ENCODE measurements at regions not wholly inside any gene's neighbourhood (a gene's known extent, or its start where the extent isn't known, plus 50 kb on each side); places are given as distances from the start of the nearest gene placed in this dataset.

GRCh38 chr11:82676483-82677094, 57.1 kb downstream of the FAM181B start:
- no peak for DNase-seq (ENCODE audit: low spot score)

- DNase-seq (ENCODE audit: low spot score): no peak
These were observed 57.8 kb downstream of the FAM181B start for GRCh38 chr11:82675838-82676237.

GRCh38 chr11:82673631-82674030, 60.0 kb downstream of the FAM181B start:
- no peak for DNase-seq (ENCODE audit: low spot score)

GRCh38 chr11:82671451-82671850, 62.2 kb downstream of the FAM181B start:
- no peak for DNase-seq (ENCODE audit: low spot score)

GRCh38 chr11:82663535-82663934, 70.1 kb downstream of the FAM181B start:
- DNase-seq (ENCODE audit: low spot score): no peak

GRCh38 chr11:82653752-82654151, 79.9 kb downstream of the FAM181B start:
- DNase-seq (ENCODE audit: low spot score): no peak

GRCh38 chr11:82639251-82639650, 94.4 kb downstream of the FAM181B start:
- no peak for DNase-seq (ENCODE audit: low spot score)

GRCh38 chr11:82636615-82637014, 97.0 kb downstream of the FAM181B start:
- DNase-seq (ENCODE audit: low spot score): no peak

GRCh38 chr11:82634091-82634490, 99.6 kb downstream of the FAM181B start:
- DNase-seq (ENCODE audit: low spot score): no peak

- no peak for DNase-seq (ENCODE audit: low spot score)
These were observed 101.7 kb downstream of the FAM181B start for GRCh38 chr11:82631722-82632630.

- no peak for DNase-seq (ENCODE audit: low spot score)
These were observed 123.0 kb downstream of the FAM181B start for GRCh38 chr11:82610671-82611070.

GRCh38 chr11:82606738-82607137, 126.9 kb downstream of the FAM181B start:
- no peak for DNase-seq (ENCODE audit: low spot score)

GRCh38 chr11:82601711-82602110, 132.0 kb downstream of the FAM181B start:
- DNase-seq (ENCODE audit: low spot score): no peak

- no peak for DNase-seq (ENCODE audit: low spot score)
These were observed 133.8 kb downstream of the FAM181B start for GRCh38 chr11:82599836-82600235.

- DNase-seq (ENCODE audit: low spot score): no peak
These were observed 147.1 kb downstream of the FAM181B start for GRCh38 chr11:82586581-82586980.

- no peak for DNase-seq (ENCODE audit: low spot score)
These were observed 156.4 kb downstream of the FAM181B start for GRCh38 chr11:82577246-82577645.

GRCh38 chr11:82560836-82561235, 172.8 kb downstream of the FAM181B start:
- DNase-seq (ENCODE audit: low spot score): no peak

- no peak for DNase-seq (ENCODE audit: low spot score)
These were observed 174.1 kb downstream of the FAM181B start for GRCh38 chr11:82559609-82560008.

GRCh38 chr11:82557274-82557673, 176.4 kb downstream of the FAM181B start:
- DNase-seq (ENCODE audit: low spot score): no peak

- DNase-seq (ENCODE audit: low spot score): no peak
These were observed 177.5 kb downstream of the FAM181B start for GRCh38 chr11:82556210-82556609.

- DNase-seq (ENCODE audit: low spot score): no peak
These were observed 186.8 kb downstream of the FAM181B start for GRCh38 chr11:82546661-82547557.

- DNase-seq (ENCODE audit: low spot score): no peak
These were observed 194.0 kb downstream of the FAM181B start for GRCh38 chr11:82539669-82540068.

All from CD4-positive, alpha-beta T cell treated with Interleukin-6 at 100 ng/mL for 8 hours (primary cell).